Prostate gland (tissue), 2 donors: ENCODE measurements at regions not wholly inside any gene's neighbourhood (a gene's known extent, or its start where the extent isn't known, plus 50 kb on each side); places are given as distances from the start of the nearest gene placed in this dataset.

ENCODE experiments used
- POLR2A ChIP-seq: fragments of 450-650 bp; IDR thresholded peaks from one replicate; pipeline ENCODE4 v1.6.1; 2016; ENCODE audit warnings: antibody characterized with exemption, mild to moderate bottlenecking
- POLR2AphosphoS5 ChIP-seq: sonication (generic); formaldehyde crosslinking; IDR thresholded peaks from one replicate; pipeline ENCODE4 v1.6.1; 2017; ENCODE audit warnings: antibody characterized with exemption
- TF ChIP-seq, protein P1 (sequence below), 4 experiments: fragments of 200-600 bp in 2 of 4; fragments of 450-650 bp in 2 of 4; sonication (generic) in 2 of 4; IDR thresholded peaks; 1 replicate in 3 of 4; 2 replicates in 1 of 4; pipeline ENCODE4 v1.5.1; 2016 to 2019; ENCODE audit warnings: antibody characterized with exemption in 4 of 4, mild to moderate bottlenecking in 2 of 4, moderate library complexity in 2 of 4

DNA sequence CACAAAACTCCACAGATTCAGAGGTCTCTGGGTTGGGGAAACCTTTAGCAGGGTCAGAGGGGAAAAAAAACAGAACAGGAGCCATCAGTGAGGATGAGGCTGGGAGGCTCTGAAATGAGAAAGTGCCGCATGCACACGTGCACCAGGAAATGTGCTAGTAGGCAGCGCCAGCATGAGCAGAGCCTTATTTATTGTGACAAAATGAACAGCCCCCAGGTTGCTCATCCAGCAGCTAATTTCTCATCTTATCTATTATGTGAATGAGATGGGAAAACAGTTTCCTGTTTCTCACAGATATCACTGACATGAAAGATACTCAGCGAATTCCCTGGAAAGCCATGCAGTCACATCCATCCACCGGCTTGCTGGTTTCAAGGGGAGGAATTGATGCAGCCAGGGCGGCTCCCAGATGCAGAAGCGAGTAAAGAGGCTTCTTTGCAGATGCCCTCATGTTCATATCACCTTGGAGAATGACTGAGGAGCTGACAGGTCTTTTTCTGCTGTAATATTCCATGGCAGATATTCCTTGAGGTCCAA, 176.1 kb downstream of the MBOAT1 start:
- TF ChIP-seq POLR2A (no peak), POLR2AphosphoS5 (no peak)
- TF ChIP-seq, protein P1, sequence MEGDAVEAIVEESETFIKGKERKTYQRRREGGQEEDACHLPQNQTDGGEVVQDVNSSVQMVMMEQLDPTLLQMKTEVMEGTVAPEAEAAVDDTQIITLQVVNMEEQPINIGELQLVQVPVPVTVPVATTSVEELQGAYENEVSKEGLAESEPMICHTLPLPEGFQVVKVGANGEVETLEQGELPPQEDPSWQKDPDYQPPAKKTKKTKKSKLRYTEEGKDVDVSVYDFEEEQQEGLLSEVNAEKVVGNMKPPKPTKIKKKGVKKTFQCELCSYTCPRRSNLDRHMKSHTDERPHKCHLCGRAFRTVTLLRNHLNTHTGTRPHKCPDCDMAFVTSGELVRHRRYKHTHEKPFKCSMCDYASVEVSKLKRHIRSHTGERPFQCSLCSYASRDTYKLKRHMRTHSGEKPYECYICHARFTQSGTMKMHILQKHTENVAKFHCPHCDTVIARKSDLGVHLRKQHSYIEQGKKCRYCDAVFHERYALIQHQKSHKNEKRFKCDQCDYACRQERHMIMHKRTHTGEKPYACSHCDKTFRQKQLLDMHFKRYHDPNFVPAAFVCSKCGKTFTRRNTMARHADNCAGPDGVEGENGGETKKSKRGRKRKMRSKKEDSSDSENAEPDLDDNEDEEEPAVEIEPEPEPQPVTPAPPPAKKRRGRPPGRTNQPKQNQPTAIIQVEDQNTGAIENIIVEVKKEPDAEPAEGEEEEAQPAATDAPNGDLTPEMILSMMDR (IDR thresholded peaks at IDR 0.05) = no peak
